Stimulated activated naive CD8-positive, alpha-beta T cell treated with anti-CD3 and anti-CD28 coated beads, Interleukin-15, Interleukin-2, amounts not matched to agents 100 U/mL and 50 U/mL, for 24 hours (primary cell): ENCODE measurements at regions not wholly inside any gene's neighbourhood (a gene's known extent, or its start where the extent isn't known, plus 50 kb on each side); places are given as distances from the start of the nearest gene placed in this dataset.

ENCODE experiments used
- ATAC-seq: fragments of 150-1000 bp; cut with Tn5 transposase; one replicate; pipeline ENCODE4 v1.10.0; 2021
- DNase-seq: peaks from one replicate; pipeline ENCODE4 v3.0.0; 2021

DNA sequence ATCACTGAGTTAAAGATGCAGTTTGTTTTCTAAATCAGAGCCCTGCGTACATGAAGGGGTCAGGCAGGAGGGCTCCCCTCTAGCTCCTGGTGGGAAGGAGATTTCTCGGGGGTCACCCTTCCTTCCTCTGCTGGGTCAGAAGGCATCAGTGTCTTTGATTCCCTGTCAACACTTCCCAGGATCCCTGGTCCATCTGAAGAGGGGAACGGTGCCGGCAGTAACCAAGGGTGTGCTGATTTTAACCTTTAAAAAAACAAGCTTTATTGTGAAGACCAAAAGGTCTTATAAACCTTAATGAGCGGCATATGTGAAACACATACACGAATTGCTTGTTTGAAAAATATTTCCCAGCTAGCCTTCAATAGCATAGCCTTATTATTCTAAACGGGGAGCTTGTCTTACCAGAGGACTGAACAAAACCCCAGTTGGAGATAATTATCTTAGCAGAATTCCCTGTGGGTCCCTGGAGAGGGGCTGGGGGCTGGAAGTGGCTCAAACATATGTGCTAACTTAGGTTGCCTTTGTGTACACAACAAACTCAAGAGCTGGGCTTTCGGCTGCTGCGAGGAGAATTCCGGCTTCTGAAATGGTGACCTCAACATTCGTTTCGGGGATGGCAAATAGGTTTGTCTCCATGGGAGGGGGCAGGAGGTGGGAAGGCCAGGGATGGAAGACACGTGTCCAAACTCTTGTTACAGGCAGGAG lies 114.9 kb upstream of the MYCN start:
- DNase-seq (no peak), ATAC-seq (no peak)

DNA sequence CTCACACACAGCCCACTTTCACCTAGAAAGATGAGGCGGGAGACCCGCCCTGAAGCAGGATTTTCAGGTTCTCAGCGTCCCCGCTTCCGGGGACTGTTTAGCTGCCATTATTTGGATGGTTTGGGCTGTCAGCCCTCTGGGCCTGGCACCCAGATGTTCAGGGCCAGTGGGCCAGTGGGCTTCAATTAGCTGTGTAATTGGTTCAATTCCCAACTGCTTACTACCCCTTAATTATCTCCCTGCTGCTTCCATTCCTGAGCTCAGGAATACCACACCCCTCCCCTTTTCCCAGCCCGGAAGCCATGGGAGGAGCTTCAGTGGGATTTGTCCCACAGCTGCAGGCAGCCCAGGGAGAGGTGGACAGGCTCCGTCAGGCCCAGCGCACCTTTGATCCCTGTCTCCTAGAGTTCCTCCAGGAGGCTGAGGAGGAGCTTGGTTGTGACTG lies 114.1 kb upstream of the MYCN start:
- no peak for DNase-seq
- ATAC-seq: no peak

DNA sequence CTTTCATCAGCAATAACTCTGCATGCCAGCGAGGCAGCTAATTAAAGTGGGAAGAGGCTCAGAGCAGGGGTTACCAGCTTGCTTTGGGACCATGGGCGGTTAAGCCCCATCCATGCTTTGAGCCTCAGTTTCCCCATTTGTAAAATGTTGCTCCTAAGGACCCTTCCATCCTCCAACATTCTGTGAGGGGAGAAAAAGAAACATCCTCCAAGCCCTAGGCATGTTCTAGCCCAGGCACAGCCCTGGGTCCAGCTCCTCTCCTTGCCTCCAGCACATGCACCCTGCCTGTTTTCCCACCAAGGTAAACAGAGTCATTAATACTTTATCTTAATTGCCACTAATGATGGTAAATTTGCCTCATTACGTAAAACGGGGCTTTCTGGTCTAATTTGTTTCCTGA lies 113.3 kb upstream of the MYCN start:
- no peak for DNase-seq
- ATAC-seq: no peak

DNA sequence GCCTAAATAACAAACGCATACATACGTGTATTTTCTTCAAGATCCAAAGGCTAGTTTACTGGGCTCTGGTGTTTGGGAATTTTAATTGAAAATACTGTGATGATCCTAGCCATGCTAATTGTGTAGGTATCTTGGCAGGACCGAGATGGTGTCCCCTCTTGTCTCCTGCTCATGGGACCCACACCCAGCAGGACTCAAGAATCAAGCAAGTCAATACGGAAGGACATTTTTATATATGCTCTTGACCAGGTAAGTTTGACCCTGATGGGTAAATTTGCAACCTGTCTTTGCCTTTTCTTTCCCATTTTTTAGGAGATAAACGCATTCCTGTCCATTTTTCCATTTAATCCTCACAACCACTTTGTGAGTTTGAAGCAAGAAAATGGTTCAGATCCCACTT lies 111.8 kb upstream of the MYCN start:
- DNase-seq (no peak), ATAC-seq (no peak)

DNA sequence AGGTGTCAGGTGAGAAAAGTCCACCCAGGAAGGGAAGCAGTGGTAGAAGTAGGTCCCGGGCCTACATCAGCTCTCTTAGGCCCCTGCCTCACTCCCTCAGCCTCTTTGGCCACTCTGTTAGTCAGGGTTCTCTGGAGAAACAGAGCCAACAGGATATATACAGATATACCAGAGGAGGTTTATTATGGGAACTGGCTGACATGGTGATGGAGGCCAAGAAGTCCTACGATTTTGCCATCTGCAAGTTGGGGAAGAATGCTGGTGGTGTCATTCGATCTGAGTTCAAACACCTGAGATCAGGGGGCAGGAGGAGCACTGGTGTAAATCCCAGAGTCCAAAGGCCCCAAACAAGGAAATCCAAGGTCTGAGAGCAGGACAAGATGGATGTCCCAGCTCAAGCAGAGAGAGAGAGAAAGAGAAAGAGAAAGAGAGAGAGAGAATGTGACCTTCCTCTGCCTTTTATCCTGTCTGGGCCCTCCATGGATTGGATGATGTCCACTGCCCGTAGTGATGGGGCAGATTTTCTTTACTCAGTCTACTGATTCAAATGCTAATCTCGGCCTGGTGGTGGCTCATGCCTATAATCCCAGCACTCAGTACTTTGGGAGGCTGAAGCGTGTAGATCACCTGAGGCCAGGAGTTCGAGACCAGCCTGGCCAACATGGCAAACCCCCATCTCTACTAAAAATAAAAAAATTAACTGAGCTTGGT lies 111.1 kb upstream of the MYCN start:
- no peak for DNase-seq
- ATAC-seq: no peak

DNA sequence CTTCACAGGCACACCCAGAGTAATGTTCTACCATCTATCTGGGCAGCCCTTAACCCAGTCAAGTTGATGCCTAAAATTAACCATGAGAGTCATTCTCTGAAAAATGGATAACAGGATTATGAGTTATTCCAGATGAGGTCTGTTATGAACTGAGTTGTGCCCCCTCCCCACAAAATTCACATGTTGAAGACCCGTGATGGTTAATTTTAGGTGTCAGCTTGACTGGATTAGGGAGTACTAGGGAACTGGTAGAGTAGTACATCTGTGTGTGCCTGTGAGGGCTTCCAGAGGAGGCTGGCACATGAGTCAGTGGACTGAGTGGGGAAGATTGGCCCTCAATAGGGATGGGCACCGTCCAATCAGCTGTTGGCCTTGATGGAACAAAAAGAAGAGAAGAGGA lies 110.4 kb upstream of the MYCN start:
- no peak for ATAC-seq
- no peak for DNase-seq

DNA sequence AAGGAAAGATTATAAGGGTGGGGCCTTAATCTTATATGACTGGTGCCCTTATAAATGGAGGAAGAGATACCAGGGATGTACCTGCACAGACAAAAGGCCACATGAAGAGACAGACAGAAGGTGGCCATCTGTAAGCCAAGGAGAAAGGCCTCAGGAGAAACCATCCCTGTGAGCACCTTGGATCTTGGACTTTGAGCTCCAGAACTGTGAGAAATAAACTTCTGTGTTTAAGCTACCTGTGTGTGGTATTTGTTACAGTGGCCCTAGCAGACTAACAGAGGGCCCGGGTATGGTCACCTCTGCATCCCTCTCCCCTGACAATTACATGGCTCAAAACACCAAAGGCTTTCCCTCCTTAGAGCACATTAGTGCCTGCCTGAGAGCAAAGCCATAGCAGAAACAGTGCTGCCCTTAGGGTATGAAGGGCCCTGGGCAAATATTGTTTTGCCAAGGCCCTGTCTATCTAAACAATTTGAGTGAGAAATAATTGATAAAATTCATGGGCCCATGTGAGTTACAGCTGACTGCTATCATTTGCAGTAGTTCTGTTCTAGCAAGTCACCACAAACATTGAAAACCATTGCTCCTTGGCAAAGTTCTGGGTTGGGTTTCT lies 109.3 kb upstream of the MYCN start:
- no peak for DNase-seq
- ATAC-seq: no peak

DNA sequence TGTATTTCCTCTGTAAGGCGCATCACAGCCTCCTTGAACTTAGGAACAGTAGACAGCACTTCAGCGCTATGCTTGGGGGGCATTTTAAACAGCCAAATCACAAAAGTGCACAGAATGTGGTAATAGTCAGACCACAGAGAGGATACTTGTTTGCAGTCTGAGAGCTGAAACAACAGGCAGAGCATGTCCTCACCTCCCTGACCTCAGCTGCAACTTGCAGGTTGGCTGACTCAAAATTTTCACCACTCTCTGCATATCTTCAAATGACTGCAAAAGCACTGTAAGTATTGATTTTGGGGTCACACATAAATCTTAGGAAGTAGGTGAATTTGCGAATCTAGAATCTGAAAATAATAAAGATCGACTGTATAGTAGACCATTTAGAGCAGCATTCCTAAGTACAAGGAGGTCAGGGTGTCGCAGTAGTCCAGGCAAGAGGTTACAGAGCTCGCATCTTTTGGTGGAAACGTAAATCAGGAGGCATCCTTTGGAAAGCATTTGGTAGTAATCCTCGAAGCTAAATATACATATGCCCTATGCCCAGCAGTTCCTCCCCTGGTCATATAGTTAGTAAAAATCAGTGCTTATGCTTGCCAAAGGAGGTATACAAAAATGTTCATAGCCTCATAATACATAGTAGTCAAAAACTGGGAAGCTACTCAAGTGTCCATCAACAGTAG lies 108.2 kb upstream of the MYCN start:
- no peak for DNase-seq
- no peak for ATAC-seq

DNA sequence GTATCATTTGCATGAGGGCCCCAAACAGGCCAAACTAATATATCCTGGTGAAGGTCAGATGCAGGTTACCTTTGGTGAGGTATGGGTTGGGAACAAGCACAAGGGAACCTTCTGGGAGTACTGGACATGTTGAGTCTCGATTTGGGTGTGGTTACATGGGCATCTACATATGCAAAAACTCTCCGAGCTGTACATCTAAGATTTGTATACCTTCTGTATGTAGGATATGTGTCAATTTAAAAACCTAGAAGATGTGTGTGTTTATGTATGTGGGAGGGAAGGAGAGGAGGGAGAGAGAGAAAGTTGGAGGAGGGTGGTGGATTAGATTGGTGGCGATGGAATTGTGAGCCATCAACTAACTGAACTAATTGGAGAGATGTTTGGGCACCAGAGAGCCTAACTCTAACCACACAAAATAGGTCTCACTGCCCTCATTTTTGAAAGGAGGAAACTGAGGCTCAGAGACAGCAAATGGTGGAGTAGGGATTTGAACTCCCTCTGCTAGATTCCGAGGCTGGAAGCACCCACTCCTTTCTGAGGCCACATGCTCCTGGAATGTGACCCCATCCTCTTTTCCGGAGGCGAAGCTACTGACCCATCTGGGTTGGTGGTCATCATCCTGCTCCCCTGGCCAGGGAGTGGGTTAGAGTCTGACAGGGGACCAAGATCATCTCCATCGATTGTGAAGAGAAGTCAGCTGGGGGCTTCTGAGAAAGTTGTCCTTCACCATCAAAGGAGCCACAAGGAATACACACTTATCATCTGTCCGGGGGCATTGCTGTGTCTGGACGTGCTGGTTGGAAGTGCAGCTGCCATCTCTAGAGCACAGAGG lies 107.3 kb upstream of the MYCN start:
- no peak for ATAC-seq
- DNase-seq: no peak

DNA sequence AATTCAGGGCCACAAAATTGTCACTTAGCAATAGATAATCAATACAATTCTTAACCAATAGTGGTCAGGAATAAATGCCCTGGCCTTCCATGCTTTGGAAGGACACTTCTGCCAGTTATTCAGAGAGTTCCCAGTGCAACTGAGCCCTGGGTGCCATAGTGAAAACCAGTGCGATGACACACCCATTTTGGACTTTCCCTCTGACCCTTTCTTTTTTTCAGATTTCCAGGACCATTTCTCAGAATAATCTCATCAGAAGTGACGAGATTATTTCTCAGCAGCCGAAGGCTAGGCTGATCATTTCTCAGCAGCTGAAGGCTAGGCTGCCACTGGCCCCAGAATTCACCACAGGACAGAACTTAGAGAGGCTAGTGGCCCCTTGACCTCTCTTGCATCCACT lies 106.6 kb upstream of the MYCN start:
- no peak for ATAC-seq
- no peak for DNase-seq

DNA sequence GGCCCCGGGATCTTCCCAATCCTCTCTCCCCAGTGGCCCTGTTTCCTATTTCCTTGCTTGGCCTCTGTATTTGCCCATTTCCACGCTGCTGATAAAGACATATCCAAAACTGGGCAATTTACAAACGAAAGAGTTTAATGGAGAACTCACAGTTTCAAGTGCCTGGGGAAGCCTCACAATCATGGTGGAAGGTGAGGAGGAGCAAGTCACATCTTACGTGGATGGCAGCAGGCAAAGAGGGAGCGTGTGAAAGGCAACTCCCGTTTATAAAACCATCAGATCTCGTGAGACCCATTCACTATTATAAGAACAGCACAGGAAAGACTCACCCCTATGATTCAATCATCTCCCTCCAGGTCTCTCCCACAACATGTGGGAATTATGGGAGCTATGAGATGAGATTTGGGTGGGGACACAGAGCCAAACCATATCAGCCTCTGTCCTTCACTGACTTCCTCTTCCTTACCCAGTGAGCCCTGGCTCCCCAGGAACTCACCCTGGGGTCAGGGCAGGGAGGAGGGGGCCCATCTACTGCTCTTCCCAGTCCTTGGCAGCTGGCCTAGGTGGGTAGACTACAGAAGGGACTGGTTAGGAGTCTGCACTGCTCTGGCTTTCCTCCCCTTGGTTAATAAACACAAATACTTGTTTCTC lies 105.8 kb upstream of the MYCN start:
- DNase-seq (no peak), ATAC-seq (no peak)

DNA sequence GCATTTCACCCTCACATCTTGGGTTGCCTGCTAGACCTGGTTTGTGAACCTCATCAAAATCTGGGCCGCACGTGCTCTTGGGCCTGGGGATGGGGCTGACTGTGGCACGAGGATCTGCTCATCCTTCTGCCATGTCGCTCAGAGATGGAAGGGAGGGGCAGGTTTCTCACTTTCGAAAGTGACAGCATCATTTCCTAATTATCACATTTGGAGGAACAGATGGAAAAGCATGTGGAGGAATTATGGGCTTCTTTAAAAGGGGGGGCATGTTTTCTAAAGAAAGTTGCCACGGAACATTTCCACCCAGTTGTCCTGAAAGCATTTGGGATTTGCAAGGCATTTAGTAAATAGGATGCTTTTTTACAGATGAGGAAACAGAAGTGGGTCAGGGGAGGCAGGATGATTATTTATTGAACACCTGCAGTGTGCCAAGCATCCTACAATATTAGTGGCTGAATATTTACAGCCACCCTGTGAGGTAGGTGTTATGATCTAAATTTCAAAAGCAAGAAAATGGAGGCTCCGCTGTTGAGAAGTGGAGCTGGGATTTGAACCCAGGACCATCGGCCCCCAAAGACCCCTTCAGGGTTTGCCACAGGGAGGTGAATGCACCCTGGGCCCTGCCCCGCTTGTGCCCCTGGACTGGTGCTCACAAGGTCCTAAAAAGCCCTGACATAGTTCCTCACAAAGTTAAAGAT lies 104.2 kb upstream of the MYCN start:
- ATAC-seq: no peak
- DNase-seq: no peak

DNA sequence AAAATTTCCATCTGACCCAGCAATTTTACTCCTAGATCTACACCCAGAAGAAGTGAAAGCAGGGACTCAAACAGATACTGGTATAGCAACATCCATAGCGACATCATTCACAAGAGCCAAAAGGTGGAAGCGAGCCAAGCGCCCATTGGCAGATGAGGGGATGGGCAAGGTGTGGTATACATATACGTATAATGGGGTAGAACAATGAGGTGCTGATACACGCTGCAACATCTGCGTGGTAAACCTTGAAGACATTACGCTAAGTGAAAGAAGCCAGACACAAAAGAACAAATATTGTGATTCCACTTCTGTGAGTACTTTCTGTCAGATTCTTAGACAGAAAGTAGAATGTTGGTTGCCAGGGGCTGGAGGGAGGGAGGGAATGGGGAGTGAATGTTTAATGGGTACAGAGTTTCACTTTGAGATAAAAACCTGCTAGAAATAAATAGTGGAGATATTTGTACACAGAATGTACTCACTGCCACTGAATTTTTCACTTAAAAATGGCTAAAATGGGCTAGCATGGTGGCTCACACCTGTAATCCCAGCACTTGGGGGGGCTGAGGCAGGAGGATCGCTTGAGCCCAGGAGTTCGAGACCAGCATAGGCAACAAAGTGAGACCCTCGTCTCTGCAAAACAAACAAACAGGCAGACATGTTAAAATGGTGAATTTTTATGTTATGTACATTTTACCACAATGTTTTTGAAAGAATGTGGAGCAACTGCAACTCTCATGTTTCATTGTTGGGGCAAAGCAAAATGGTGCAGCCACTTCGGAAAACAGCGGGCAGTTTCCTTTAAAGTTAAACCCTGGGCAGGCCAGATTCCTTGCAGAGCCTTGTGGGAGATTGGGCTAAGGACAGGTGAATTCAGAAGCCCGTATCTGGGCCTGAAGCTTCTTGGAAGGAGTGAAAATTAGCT lies 103.4 kb upstream of the MYCN start:
- no peak for DNase-seq
- ATAC-seq: no peak

DNA sequence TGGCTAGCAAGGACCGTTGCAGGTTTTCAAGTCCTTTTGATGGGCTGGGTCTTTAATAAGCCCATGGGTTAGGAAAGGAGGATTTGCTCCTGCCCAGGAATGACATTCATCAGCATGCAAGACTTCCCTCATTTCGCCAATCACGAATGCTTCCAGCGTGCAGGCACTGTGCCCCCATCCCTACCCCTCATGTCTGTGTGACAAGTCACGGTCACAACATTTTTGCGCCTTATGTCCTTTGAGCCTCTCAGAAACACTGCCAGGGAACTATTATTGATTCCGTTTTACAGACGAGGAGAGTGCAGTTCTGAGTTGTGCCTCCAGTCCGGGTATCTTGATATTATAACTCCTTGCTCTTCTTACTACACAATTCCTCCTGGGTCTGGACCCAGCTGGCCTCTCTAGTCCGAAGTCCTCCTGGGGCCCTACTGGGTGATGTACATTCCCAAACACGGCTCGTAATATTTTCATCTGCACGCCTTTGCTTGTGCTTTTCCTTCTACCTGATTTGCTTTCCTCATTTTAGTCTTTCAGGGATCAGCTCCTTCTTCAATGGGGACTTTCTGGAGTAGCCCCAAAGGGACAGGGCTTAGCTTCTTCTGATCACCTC lies 101.8 kb upstream of the MYCN start:
- ATAC-seq (no peak), DNase-seq (no peak)

DNA sequence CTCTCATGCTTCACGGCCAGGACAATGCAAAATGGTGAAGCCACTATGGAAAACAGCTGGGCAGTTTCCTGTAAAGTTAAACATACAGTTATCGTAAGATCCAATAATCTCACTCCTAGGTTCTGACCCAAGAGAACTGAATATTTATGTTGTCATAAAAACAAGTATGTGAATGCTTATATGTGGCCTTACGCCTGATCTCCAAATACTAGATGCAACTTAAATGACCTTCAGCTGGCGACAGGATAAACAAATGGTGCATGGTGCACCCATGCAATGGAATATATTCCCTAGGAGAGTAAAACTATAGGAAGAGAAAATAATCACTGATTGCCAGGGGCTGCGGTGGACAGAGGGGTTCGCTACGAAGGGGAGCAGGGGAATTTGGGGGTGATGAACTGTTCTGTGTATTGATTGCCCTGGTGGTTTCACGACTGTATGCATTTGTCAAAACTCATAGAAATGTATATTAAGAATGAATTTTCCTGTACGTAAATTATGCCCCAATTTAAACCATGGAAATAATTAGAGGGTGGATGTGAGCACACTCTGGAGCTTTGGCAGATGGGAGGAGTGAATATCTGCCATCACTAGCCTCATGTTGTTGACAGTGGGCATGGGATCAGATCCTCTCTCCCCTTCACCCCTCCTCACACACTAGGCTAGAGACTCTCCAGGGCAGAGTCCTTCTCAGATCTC lies 100.8 kb upstream of the MYCN start:
- no peak for ATAC-seq

DNA sequence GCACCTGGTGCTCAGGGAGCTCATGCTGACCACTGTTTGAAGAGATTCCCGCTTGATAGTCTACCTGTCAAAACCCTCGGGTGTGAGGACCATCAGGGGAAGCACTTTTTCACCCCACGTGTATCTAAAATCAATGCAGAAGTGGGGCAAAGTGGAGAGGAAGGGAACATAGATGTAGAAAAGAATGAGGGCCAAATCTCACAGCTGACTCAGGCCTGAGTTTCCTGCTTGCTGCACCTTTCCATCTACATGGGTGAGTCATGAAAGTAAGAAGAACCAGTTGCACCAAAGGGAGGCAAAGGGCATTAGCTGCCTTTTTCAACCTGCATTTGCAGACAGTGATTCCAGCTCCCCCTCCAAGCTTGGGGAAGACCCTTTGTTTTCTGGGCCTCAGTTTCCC lies 100.2 kb upstream of the MYCN start:
- ATAC-seq (no peak), DNase-seq (no peak)

More for the DNA sequence above, 100.8 kb upstream of the MYCN start:
- no peak for DNase-seq

DNA sequence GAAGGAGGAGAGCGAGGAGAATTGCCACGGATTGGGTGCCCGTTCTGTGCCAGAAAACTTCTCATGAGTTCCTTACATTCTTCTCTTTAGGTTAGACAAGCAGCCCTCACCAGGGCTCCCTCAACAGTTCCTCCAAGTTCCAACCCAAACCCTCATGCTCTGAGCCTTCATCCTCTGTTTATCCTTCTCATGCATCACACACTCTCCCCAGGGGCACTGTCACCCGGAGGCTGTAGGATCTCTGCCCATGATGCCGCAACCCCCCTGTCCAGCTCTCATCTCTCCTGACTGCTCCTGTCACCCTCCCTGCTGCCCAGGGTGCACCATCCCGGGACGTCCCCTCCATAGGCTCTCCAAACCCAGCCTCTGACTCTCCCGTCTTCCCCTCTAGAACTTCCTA lies 99.4 kb upstream of the MYCN start:
- ATAC-seq (no peak), DNase-seq (no peak)

DNA sequence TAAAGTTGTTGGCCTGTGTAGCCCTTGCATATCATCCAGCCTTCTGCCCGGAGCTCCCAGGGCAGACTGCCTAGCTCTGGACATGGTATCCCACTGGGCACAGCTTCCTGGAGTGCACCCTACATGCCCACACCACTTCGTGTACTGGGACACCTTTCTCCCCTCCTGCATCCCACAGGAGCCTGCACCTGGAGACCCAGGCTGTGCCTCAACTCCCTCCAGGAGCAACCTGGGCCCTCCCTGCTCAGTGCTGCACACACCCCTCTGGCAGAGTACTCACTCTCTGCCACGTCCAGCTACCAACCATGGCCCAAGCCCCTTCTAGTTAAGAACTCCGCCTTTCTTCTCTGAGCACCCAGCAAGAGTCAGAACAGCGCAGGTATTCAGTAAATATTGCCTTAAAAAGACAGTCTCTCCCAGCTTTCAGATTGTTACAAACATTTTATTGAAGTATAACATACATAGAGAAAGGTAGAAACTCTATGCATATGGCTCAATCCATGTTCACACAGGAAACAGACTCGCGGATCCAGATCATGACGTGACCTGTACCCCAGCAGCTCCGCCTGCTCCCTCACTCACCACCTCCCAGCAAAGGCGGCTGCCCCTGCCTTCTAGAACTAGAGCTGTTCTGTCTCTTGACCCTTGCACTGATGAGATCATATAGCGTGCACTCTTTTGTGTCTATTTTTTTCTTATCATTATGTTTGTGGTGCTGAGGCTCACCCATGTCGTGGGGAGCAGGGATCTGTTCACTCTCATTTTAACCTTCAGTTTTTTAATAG lies 98.4 kb upstream of the MYCN start:
- DNase-seq: no peak
- no peak for ATAC-seq
